ENCODE measurements at regions not wholly inside any gene's neighbourhood (a gene's known extent, or its start where the extent isn't known, plus 50 kb on each side); places are given as distances from the start of the nearest gene placed in this dataset.

DNA sequence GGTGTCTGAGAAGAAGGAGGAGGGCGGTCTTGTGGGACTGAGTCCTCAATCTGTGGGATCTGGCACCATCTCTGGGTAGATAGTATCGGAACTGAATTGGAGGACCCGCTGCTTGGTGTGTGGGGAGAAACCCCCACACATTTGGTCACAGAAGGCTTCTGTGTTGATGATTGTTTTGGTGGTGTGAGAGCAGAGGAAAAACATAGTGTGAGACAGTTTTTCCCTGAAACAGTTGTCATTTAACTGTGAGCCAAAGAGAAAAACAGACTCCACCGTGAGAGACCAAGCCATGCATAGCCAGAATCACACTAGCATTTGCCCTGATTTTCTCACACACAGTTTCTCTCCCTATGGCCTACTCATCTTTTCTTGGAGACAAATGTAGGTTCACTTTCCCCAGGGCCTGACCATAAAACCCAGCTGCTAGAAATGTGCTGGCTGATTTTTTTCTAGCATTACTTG is 91.4 kb upstream of the FLRT2 start:
- no peak for DNase-seq

DNA sequence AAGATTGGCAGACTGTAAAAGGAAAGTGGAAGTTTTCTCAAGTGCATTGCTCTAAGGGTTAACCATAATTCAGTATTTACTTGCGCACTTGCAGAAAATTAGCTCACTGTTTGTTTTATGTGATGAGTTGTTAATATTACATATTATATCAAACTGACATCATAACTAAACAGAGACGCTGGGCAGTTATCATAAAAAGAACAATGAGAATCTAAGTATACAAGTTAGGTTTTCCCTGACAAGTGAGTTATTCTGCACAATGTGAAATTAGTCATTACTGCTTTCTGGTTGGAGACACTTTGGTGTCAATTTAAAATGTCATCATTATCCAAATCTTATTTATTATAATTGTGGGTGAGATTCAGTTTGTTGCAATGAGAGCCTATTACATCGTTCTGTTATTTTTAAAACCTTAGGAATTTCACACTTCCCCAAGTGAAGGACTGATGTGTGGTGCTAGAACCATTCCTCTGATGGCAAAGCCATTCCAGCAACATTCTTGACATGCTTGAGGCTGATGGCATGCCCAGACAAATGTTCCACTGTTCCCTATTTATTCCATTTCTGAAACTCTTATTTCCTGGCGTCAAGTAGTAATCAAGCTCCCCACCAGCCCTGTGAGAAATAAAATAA is 90.1 kb upstream of the FLRT2 start:
- DNase-seq = no peak

DNA sequence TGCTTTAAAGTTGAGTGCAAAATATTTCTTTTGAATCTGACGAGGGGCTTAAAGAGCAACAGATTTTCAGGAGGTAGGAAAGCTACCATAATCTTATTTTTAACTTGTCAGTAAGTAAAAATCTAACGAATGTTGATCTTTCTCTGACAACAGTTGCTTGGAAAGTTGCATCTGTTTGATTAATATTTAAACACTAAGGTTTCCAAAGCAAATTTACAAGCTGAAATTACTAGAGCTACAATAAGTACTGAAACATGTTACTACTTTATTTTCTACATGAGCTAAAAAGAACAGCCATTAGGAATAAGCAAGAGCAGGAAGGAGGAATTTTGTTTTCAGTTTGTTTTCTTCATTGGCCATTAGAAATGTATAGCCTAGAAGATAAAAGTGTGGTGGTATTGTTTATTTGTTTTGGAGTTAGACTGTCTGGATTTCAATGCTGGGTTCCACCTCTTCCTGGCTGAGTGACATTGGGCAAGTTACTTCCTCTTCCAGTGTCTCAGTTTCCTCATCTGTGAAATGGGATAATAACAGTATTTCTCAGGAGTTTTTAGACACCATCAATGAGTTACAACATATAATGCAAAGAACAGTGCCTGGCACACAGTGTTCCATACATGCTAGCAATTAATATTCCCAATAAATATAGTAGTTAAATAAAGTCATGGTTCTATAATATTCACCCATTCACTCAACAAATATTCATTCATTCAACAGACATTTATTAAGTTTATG is 87.9 kb upstream of the FLRT2 start:
- no peak for DNase-seq

DNA sequence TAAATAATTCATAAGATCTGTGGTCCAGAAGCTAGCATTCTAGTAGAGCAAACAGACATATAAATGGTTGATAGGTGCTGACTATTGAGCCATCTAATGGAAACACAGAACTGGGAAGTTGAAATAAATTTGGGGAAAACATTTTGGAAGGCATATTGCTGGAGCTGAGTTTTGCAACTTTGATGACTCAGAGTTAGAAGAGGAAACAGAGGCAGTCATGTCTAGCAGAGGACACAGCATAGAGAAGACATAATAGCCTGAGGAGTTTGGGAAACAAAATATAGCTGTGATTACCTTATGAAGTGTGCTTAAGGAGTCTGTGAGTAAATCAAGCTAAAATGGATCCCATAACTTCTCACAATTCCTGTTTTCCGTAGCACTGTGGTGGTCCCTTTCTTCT is 86.9 kb upstream of the FLRT2 start:
- DNase-seq = no peak

DNA sequence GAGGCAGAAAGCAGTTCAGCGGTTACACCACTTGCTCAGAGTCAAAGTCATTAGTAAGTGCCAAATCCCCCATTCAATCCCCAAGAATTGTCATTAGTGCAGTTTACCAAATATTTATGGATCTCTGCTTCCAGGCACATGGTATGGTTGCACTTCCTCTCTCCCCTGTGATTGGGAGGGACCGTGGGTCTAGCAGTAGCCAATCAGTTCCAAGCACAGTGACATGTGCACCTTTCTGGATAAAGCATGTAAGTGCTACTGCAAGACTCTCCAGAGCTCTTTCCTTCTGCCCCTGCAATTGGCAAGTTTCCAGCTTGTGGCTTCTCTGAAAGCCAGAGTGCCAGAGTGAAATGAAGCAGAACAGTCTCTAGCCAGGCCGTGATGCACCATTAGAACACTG is 85.3 kb upstream of the FLRT2 start:
- no peak for DNase-seq

DNA sequence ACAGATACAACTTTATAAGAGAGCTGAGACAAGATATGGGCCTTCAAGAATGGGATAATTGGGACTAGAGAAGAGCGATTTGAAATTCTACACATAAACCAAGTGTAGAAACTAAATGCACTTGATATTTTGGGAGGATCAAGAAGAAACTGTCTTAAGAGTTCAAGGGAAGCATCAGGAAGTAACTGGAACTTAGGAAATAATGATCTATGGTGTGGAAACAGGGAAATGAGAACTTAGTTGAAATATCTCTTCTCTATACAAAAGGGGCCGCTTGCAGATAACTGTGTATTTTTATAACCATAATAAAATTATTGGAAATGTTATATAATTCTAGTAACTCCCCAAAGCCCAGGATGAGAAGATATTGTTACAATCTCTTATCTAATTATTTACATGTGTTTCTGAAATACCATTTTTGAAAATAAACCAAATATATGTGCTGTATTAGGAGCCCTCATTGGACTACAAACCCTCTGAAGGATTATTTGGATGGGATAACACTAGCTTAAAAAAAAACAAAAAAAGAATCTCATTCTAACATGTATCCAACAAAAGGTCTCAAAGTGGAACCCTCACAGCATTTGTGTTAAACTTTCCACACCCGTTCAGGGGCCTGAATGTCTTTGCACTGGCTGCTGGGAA is 84.7 kb upstream of the FLRT2 start:
- no peak for DNase-seq

DNA sequence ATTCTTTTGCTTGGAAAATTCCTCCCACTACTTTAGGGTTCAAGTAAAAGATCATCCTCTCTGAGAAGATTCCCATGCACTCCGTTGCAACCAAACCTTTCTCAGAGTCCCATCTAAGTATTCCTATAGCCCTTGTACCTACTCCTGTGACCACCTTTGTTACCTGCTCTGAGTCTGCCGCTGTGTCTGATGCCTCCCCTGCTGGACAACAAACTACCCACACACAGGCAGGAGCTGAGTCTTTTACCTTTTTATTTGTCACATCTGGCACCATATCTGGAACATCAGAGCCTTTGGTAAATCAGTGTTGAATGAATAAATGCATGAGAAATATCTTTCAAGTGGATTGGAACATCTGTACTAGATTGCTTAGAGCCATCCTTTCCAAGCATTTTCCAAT is 82.1 kb upstream of the FLRT2 start:
- DNase-seq = no peak

DNA sequence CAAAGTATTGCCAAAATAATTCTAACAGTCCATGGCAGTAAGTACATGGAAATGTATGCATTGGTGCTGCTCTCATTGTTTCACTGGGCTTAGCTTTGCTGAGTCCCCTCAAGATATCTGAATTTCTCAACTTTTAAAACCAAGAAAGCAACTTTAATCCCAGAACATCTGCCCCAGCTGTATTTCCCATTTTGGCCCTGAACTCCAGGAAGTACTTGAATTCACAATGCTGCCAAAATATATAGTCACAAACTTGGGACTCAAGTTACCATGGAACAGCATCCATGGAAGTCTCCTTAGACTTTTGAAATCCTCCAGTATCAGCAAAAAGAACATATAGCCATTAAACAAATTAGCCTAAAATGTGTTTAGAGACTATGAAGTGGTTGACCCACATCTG is 78.5 kb upstream of the FLRT2 start:
- no peak for DNase-seq

DNA sequence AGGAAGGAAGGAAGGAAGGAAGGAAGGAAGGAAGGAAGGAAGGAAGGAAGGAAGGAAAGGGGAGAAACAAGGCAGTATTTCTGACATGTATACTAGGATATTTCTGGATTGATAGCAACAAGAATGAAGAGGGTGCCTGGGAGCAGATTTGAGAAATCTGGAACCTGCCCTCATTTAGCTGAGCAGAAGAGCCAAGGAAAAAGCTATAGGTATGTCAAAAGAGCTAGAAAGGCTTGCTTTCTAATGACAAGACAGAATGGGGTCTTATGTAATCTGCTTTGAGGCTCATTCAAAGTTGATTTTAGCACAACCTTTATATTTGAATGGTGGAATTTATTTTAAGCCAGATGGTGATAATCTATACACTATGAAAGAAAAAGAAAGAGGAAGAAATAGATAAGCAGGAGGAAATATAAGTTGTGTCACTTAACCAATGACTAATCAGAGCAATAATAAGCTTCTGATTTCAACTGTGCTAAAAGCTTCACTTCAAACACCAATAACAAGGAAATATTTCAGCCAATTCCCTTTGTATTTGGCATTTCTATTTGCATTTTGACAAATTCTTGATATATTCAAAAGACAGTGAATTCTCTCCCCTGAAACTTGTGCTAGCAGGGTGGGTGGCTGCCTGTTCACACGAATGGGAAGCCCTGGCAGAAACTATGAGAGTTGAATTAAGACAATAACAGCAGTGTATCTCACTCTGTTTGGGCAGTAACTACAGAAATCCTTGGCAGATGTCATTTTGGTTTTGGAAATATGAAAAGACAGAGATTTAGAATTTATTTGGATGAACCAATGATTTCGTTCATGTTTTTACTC is 76.3 kb upstream of the FLRT2 start:
- DNase-seq = no peak

DNA sequence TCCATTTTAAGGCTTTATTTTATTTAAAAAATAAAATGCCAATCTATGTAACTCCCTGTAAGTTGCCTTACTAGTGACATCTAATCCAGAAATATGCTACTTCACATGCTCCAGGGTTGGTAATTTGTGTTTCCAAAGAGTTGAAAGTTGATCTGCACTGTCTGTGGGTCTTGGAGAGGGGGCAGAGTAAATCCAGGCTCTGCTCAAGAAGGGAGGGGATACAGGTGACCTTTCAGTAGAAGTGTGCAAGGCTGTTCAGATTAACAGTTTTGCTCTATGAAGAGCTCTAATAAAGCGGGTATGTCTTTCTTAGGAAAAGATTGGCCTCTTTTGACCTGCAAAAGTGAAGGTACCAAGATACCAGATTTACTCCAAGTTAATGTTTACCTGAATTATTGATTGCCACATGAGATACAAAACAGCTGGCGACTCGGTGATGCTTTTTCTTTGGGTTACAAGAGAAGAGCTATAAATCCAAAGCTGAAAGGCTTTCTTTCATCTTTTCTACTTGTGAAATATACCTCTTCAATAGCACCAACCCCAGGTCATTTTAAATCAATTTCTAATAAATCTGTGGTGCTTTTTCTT is 75.6 kb upstream of the FLRT2 start:
- DNase-seq = no peak

DNA sequence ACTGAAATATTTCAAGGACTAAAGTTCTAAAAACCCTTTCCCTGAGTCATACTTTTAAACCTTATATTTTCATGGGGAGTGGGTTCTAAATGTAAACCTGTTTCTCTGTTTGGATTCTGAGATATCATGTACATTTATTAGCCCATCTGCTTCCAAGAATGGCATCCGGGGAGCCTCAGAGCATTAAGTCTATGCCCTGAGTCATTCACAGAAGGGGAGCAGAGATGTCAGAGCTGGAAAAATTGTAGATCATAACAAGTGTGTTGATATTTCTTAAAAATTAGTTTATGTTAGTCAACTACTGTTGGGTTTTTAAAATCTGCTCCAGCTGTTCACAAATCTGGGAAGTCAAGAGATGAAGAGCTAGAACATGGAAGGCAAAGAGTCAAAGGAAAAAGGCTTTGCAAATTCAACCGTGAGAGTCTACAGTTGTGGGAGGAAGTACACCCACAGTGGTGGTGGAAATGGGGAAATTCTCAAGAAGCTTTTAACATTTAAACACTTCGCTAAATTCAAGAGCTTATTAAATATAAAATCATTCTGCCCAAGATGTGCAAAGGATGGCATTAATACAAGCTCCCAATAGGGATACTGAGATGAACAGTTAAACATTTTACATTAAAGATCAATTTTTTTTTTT is 70.5 kb upstream of the FLRT2 start:
- no peak for DNase-seq

DNA sequence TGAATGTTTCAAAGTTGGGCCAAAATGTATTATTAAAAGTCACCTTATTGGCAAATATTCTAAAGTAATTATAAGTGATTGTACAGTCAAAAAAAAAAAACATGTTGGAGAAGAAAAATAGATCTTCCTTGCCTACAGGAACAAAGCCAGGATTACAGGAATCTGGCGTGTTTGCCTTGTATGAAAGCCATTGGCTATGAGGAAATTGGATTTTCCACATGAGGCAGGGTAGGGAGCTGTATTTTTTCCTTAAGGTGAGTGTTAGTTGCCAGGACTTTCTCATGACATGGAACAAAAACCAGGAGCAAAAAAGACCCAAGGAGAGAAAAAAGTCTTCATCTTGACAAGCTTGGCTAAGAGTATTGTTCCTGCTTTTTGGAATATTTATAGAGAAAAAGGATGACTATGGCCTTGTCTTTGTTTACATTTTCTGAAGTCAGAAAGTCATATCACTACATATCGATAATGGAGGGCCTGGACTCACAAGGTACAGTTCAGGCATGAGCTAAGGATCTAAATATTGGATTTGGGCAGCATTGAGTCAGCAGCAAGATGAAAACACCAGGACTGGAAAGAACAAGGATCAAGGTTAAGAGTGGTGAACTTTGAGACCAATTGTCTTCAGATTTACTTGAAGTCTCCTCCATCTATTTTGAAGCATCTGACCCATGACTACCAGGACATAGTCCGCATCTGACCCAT is 68.4 kb upstream of the FLRT2 start:
- DNase-seq = no peak

DNA sequence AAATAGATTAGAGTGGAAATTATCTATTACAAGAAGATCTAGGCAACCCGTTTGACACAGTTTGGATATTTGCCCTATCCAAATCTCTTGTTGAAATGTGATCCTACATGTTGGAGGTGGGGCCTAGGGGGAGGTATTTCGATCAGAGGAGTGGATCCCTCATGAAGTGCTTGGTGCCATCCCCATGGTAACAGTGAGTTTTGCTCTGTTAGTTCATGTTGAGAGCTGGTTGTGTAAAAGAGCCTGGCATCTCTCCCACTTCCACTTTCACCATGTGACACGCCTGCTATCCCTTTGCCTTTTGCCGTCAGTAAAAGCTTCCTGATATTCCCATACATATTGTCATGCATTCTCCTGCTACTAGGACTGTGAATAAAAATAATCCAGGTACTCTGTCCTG is 66.4 kb upstream of the FLRT2 start:
- DNase-seq = no peak

DNA sequence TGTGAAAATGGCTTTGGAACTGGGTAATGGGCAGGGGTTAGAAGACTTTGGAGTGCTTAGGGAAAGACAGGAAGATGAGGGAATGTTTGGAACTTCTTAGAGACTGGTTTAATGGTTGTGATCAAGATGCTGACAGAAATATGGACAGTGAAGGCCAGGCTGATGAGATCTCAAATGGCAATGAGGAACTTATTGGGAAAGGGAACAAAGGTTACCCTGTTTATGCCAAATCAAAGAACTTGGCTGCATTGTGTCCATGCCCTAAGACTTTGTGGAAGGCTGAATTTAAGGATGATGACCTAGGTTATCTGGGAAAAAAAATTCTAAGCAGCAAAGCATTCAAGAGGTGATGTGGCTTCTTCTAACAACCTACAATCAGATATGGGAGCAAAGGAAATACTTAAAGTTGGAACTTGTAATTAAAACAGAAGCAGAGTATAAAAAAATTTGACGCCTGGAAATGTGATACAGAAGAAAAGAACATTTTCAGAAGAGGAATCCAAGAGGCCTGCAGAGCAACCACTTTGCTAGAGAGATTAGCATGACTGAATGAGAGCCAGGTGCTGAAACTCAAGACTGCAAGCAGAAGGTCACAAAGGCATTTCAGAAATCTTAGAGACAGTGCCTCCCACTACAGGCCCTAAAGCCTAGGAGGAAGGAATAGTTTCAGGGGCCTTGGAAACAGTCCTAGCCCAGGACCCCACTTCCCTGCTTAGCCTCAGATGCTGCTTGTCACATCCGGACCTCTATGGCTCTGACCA is 65.6 kb upstream of the FLRT2 start:
- DNase-seq = no peak

DNA sequence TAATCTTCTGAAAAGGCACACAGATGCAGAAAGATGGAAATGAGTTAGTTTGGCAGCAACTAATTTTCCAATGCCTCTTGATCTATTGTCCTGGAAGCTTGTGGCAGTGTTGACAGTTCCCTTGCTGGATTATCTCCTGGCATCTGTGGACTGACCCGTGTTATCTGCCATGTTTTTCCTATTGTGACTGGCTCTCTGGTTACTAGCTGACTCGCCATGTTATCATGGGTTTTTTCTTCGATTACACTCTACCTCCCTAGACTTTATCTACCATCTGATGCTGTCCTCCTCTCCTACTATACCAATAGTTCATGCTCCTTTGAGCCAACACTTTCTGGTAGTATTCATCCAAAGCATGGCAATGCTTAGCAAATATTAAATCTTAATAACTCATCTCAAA is 63.3 kb upstream of the FLRT2 start:
- no peak for DNase-seq

DNA sequence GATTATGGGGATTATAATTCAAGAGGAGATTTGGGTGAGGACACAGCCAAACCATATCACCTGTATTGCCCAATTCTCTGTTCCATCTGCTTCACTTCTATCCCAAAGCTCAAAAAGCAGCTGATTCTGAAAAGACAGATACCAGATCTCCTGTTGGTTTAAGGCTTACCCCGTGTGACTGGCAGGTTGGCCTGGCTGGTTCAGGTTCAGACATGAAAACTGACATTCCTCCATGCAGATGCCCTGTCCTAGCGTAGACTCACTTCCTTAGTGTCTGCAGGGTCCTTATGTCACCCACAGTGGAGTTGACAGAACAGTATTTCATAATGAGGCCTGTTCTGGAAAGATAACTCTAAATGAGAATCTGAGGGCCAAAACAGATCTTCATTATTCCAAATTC is 61.1 kb upstream of the FLRT2 start:
- no peak for DNase-seq

DNA sequence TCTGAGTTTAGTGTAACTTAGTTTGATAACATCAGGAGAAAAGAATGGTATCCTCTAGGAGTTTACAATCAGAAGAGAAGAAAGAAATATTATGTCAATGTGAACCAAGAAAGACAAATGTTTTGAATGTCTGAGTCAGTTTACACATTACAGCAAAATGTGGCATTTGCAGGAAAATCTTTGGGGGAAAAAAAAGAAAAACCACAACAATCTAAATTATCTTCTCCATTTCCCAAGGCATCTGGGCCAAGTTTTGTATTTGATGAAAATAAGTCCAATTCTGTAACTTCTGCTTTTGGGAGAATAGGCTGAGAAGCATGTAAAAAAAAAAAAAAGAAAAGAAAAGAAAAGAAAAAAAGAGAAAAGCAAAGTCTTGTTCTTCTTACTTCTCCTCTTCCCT is 58.8 kb upstream of the FLRT2 start:
- DNase-seq = no peak

DNA sequence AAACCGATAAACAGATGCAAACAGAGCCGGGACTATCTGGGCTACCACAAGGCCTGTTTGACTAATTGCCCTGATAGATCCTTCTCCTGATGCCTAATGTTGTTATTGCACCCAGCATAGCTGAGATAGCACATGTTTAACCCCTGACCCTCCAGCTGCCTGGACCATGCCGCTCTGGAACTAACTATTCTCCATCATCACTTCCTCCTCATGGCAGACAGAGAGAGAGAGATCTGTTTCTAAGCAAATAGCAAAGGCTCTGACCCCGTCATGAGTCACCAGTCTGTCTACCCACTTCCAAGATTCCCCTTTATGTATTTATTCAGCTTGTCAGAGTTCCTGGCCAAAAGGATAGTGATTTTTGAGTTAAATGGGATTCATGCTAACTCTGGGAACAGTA is 58.2 kb upstream of the FLRT2 start:
- DNase-seq = no peak

DNA sequence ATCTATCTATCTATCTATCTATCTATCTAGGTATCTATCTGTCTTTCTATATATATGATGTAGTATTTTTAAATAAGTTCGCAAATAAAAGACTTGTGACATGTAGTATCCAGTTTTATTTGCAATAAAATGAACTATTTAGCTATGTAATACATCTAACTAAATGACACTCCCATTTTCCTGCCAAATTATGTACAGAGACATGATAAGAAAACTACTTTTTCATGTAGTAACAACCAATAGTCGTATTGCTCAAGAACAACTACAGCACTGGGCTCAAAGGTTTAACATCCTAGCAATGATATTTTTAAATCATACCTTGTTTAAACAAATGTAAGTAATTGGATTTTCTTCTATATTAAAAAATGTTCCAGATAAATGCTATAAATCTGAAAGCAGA is 55.5 kb upstream of the FLRT2 start:
- DNase-seq = no peak

DNA sequence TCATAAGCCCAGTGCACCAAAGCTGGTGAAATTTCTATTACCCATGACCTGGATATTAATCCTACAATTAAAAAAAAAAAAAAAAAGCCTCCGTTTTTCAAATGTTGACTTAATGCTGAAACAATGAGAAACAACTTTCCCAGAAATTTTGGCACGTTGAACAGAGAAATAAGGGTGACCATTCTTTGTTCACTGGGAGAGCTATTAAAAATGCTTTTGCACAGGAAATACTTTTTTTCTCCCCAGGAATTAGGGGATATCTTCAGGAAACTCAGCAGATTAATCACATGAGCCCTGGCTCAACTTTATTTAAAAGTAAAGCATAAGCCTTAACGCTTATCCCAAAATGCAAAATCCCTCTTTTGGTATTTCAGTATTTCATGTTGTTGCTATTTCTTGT is 54.8 kb upstream of the FLRT2 start:
- DNase-seq = no peak

DNA sequence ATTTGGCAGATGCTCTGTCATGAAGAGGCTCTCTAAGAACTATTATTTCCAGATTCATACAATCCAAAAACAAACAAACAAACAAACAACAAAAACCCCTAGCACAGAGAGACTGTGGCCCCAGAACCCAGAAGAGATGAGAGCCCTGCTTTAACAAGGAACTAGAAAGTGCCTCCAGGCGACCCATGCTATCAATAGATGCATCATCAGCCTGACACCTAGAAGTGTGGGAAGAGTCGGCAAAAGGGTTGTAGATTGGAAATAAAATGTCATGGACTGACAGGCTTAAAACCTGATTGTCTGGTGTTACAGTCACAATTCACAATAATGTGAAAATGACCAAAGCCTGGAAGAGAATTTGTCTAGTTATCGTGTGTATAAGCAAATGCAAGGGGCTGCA is 50.6 kb upstream of the FLRT2 start:
- no peak for DNase-seq

All from activated gamma-delta T cell (primary cell).